GM19023 (cell line): ENCODE measurements at regions not wholly inside any gene's neighbourhood (a gene's known extent, or its start where the extent isn't known, plus 50 kb on each side); places are given as distances from the start of the nearest gene placed in this dataset.
"Not testable (repeated sequence)": the region's sequence is repeated elsewhere in the genome, so short reads cannot be mapped to it uniquely, and the experiment has no call there.

Source experiments
- ATAC-seq: cut with Tn5 transposase; IDR thresholded peaks from one replicate; pipeline ENCODE4 v1.9.1; 2021; ENCODE audit warnings: mild to moderate bottlenecking, moderate library complexity; ENCODE audit not compliant: unreplicated experiment

GRCh38 chr5:7268722-7269121 lies 127.2 kb upstream of the ADCY2 start:
- not testable (repeated sequence) for ATAC-seq

GRCh38 chr5:7269591-7270274 lies 126.2 kb upstream of the ADCY2 start:
- no peak for ATAC-seq

- no peak for ATAC-seq
Observed at GRCh38 chr5:7271435-7272084, 124.4 kb upstream of the ADCY2 start.

- ATAC-seq, result no peak
Observed at GRCh38 chr5:7272408-7272965, 123.5 kb upstream of the ADCY2 start.

- ATAC-seq, result no peak
Observed at GRCh38 chr5:7274203-7274602, 121.7 kb upstream of the ADCY2 start.

- ATAC-seq, result not testable (repeated sequence)
Observed at GRCh38 chr5:7289634-7290033, 106.3 kb upstream of the ADCY2 start.

GRCh38 chr5:7297821-7298220 lies 98.1 kb upstream of the ADCY2 start:
- not testable (repeated sequence) for ATAC-seq

- not testable (repeated sequence) for ATAC-seq
Observed at GRCh38 chr5:7299731-7300130, 96.2 kb upstream of the ADCY2 start.

- not testable (repeated sequence) for ATAC-seq
Observed at GRCh38 chr5:7305000-7305674, 90.8 kb upstream of the ADCY2 start.

- ATAC-seq, result not testable (repeated sequence)
Observed at GRCh38 chr5:7306556-7306955, 89.4 kb upstream of the ADCY2 start.

- not testable (repeated sequence) for ATAC-seq
Observed at GRCh38 chr5:7307709-7308108, 88.2 kb upstream of the ADCY2 start.

GRCh38 chr5:7309715-7310114 lies 86.2 kb upstream of the ADCY2 start:
- ATAC-seq, result not testable (repeated sequence)

GRCh38 chr5:7310656-7311055 lies 85.3 kb upstream of the ADCY2 start:
- not testable (repeated sequence) for ATAC-seq

GRCh38 chr5:7315118-7315517 lies 80.8 kb upstream of the ADCY2 start:
- no peak for ATAC-seq

- no peak for ATAC-seq
Observed at GRCh38 chr5:7317751-7318150, 78.2 kb upstream of the ADCY2 start.

GRCh38 chr5:7320701-7321301 lies 75.1 kb upstream of the ADCY2 start:
- ATAC-seq, result no peak

GRCh38 chr5:7321724-7322123 lies 74.2 kb upstream of the ADCY2 start:
- no peak for ATAC-seq

- no peak for ATAC-seq
Observed at GRCh38 chr5:7324919-7325318, 71.0 kb upstream of the ADCY2 start.

GRCh38 chr5:7325975-7326913 lies 69.7 kb upstream of the ADCY2 start:
- ATAC-seq, result no peak

- no peak for ATAC-seq
Observed at GRCh38 chr5:7329141-7329540, 66.8 kb upstream of the ADCY2 start.
